ENCODE measurements at regions not wholly inside any gene's neighbourhood (a gene's known extent, or its start where the extent isn't known, plus 50 kb on each side); places are given as distances from the start of the nearest gene placed in this dataset.

DNA sequence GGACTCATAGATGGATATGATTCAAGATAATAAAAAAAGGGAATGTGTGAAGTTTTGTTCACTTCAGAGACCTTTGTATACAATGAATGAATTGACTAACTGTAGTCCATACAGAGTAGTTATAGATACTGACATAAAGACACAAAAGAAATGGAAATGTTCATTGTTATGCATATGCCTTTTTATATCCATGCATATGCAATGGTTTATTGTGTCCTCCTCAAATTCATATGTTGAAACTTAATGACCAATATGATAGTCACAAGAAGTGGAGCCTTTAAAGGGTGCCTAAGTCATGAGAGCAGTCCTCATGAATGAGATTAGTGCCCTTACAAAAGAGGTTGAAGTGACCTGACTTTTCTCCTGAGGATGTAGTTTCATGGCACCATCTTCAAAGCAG lies 467.5 kb upstream of the NDST4 start:
- ATAC-seq (ENCODE audit: low read depth) = no peak
- no peaks in the 10 kb centered on the region for H3K9me3 ChIP-seq (ENCODE audit: severe bottlenecking)
- no peaks in the 10 kb centered on the region for H3K27me3 ChIP-seq (ENCODE audit: insufficient read depth, poor library complexity, severe bottlenecking)
- H3K4me1 ChIP-seq (ENCODE audit: insufficient read depth, poor library complexity, severe bottlenecking) = no peaks in the 10 kb centered on the region
- H3K4me3 ChIP-seq (ENCODE audit: severe bottlenecking) = no peak overlapping the region
- DNase-seq (ENCODE audit: low spot score) = no peak
- no peak overlapping the region for H3K27ac ChIP-seq (ENCODE audit: poor library complexity, severe bottlenecking)
- TF ChIP-seq, protein P1, sequence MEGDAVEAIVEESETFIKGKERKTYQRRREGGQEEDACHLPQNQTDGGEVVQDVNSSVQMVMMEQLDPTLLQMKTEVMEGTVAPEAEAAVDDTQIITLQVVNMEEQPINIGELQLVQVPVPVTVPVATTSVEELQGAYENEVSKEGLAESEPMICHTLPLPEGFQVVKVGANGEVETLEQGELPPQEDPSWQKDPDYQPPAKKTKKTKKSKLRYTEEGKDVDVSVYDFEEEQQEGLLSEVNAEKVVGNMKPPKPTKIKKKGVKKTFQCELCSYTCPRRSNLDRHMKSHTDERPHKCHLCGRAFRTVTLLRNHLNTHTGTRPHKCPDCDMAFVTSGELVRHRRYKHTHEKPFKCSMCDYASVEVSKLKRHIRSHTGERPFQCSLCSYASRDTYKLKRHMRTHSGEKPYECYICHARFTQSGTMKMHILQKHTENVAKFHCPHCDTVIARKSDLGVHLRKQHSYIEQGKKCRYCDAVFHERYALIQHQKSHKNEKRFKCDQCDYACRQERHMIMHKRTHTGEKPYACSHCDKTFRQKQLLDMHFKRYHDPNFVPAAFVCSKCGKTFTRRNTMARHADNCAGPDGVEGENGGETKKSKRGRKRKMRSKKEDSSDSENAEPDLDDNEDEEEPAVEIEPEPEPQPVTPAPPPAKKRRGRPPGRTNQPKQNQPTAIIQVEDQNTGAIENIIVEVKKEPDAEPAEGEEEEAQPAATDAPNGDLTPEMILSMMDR (IDR thresholded peaks at IDR 0.05; ENCODE audit: poor library complexity, severe bottlenecking) = no peak
- no peaks in the 10 kb centered on the region for H3K36me3 ChIP-seq (ENCODE audit: low read depth)

DNA sequence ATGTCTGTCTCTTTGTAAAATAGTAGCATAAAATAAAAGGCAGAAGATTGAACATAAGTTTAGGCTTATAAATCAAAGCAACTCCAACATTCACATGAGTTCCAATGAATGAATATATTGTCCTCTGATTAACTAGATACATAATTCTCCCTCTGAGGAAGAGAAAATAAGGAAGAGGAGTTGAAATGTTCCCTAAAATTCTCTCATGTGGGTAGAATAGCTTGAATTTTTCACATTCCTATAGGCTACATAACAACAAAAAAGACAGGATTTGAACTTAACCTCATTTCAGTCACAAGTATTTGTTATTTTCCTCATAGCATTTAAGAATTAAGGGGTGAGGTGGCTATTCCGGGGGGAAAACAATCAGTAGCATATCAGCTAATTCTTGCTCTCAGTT lies 462.4 kb upstream of the NDST4 start:
- H3K27ac ChIP-seq (ENCODE audit: poor library complexity, severe bottlenecking) = no peak overlapping the region
- no peaks in the 10 kb centered on the region for H3K36me3 ChIP-seq (ENCODE audit: low read depth)
- ATAC-seq (ENCODE audit: low read depth) = no peak
- DNase-seq (ENCODE audit: low spot score) = no peak
- TF ChIP-seq, protein P1 (IDR thresholded peaks at IDR 0.05; ENCODE audit: poor library complexity, severe bottlenecking) = no peak
- H3K27me3 ChIP-seq (ENCODE audit: insufficient read depth, poor library complexity, severe bottlenecking) = no peaks in the 10 kb centered on the region
- H3K9me3 ChIP-seq (ENCODE audit: severe bottlenecking) = no peaks in the 10 kb centered on the region
- H3K4me1 ChIP-seq (ENCODE audit: insufficient read depth, poor library complexity, severe bottlenecking) = no peaks in the 10 kb centered on the region
- H3K4me3 ChIP-seq (ENCODE audit: severe bottlenecking) = no peak overlapping the region

DNA sequence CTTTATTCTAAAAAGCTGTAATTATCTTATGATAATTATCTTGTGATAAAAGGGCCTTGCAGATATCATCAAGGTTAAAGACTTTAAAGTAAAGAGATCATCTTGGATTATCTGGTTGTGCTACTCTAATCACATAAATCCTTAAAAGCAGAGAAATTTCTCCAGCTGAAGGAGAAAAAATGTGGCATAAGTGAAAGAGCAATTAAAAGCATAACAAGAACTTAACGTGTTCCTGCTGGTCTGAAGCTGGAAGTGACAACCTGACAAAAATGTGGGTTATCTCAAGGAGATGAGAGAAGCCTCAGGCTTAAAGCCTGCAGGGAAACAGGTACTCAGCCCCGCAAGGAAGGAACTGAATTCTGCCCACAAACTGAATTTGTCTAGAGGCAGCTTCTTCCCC lies 449.1 kb upstream of the NDST4 start:
- H3K36me3 ChIP-seq (ENCODE audit: low read depth) = no peaks in the 10 kb centered on the region
- no peak for ATAC-seq (ENCODE audit: low read depth)

DNA sequence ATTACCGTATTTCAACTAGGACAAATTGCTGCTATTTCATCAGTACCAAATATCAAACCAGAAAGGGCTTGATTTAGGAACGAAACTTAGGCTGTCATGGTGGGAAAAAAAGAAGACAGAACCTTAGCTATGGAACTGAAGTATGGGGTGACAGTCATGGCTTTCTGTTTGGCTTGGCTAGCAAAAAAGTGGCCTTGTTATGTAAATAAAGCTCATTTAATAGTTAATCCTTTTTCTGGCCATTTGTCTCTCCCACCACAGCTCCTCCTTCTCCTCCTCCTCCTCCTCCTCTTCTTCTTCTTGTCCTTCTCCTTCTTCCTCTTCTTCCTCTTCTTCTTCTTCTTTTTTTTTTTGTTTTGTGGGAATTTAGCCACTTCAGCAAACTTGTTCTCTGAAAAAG lies 434.7 kb upstream of the NDST4 start:
- Histone ChIP-seq H3K27me3 (ENCODE audit: insufficient read depth, poor library complexity, severe bottlenecking) (peaks cover 3% of the 10 kb centered on the region), H3K36me3 (ENCODE audit: low read depth) (no peaks in the 10 kb centered on the region), H3K27ac (ENCODE audit: poor library complexity, severe bottlenecking) (no peak overlapping the region), H3K4me1 (ENCODE audit: insufficient read depth, poor library complexity, severe bottlenecking) (no peaks in the 10 kb centered on the region), H3K9me3 (ENCODE audit: severe bottlenecking) (no peaks in the 10 kb centered on the region), H3K4me3 (ENCODE audit: severe bottlenecking) (no peak overlapping the region)
- DNase-seq (ENCODE audit: low spot score) = no peak
- TF ChIP-seq, protein P1 (IDR thresholded peaks at IDR 0.05; ENCODE audit: poor library complexity, severe bottlenecking) = no peak
- no peak for ATAC-seq (ENCODE audit: low read depth)

More for the DNA sequence above, 449.1 kb upstream of the NDST4 start:
- Histone ChIP-seq H3K27me3 (ENCODE audit: insufficient read depth, poor library complexity, severe bottlenecking) (no peaks in the 10 kb centered on the region), H3K4me1 (ENCODE audit: insufficient read depth, poor library complexity, severe bottlenecking) (no peaks in the 10 kb centered on the region), H3K4me3 (ENCODE audit: severe bottlenecking) (no peak overlapping the region), H3K27ac (ENCODE audit: poor library complexity, severe bottlenecking) (no peak overlapping the region), H3K9me3 (ENCODE audit: severe bottlenecking) (no peaks in the 10 kb centered on the region)
- TF ChIP-seq, protein P1 (IDR thresholded peaks at IDR 0.05; ENCODE audit: poor library complexity, severe bottlenecking) = no peak
- no peak for DNase-seq (ENCODE audit: low spot score)

DNA sequence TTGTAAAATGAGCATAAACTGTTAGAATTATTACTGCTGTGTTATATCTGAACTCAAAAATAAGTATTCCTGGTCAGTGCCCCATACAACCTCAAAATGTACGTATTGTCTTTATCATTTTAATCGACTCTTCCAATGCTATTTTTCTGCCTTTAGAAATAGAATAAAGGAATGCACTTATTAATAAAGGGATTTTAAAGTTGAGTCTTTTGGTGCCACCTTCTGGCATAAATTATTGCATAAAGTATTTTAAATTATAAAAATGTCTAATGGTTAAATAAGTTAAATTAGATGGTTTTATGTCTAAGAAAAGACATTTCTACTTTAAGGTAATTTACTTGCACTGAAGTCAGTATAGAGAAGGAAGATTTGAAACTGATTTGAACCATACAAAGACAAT lies 424.0 kb upstream of the NDST4 start:
- TF ChIP-seq, protein P1 (IDR thresholded peaks at IDR 0.05; ENCODE audit: poor library complexity, severe bottlenecking) = peak; percentile 42
- Histone ChIP-seq H3K4me1 (ENCODE audit: insufficient read depth, poor library complexity, severe bottlenecking) (no peaks in the 10 kb centered on the region), H3K4me3 (ENCODE audit: severe bottlenecking) (no peak overlapping the region), H3K27me3 (ENCODE audit: insufficient read depth, poor library complexity, severe bottlenecking) (no peaks in the 10 kb centered on the region), H3K9me3 (ENCODE audit: severe bottlenecking) (no peaks in the 10 kb centered on the region), H3K27ac (ENCODE audit: poor library complexity, severe bottlenecking) (no peak overlapping the region), H3K36me3 (ENCODE audit: low read depth) (no peaks in the 10 kb centered on the region)
- DNase-seq (ENCODE audit: low spot score) (no peak), ATAC-seq (ENCODE audit: low read depth) (no peak)
